ENCODE measurements at regions not wholly inside any gene's neighbourhood (a gene's known extent, or its start where the extent isn't known, plus 50 kb on each side); places are given as distances from the start of the nearest gene placed in this dataset.

- WGBS, 2 experiments (ENCODE audit: extremely low coverage in 1 of 2, insufficient coverage in 1 of 2, insufficient read length in 1 of 2, insufficient replicate concordance in 2 of 2, low coverage in 1 of 2, low lambda C conversion rate in 2 of 2, missing lambda C conversion rate in 1 of 2), result 69% methylated on average over 3 of the region's 3 CpGs; no CpG with 5 or more reads in 1 of the 2 experiments
- Histone ChIP-seq H2BK12ac (ENCODE audit: low read depth, low read length) (no peak overlapping the region), H3K9ac (replicated peaks in 1 of 4; ENCODE audit: extremely low read depth in 1 of 4, low read depth in 3 of 4, low read length in 3 of 4) (no peak overlapping the region), H4K91ac (replicated peaks; ENCODE audit: insufficient read length, low read length) (no peak overlapping the region), H3K18ac (ENCODE audit: extremely low read depth, low read length) (no peak overlapping the region), H3K9me3 (ENCODE audit: insufficient read depth in 2 of 2, low read depth in 1 of 2, low read length in 1 of 2) (no peaks in the 10 kb centered on the region), H3K56ac (replicated peaks; ENCODE audit: insufficient read length, low read depth, low read length) (no peak overlapping the region), H2BK5ac (ENCODE audit: low read depth, low read length) (no peak overlapping the region), H2AK5ac (ENCODE audit: low read depth, low read length) (no peak overlapping the region), H3K14ac (ENCODE audit: insufficient read length) (no peak overlapping the region), H3K27ac (ENCODE audit: low read depth, low read length) (no peak overlapping the region), H3K79me1 (ENCODE audit: low read depth, low read length) (no peaks in the 10 kb centered on the region), H4K20me1 (replicated peaks in 1 of 2; ENCODE audit: control insufficient read depth in 1 of 2, insufficient read depth in 2 of 2, low read length in 2 of 2) (no peaks in the 10 kb centered on the region), H3K4me1 (replicated peaks in 1 of 4; ENCODE audit: control insufficient read depth in 3 of 4, insufficient read depth in 4 of 4, low read length in 3 of 4) (peaks cover 0 to 9% (median 4%) of the 10 kb centered on the region in 4 experiments; a peak in 3 of 7 replicates), H4K8ac (ENCODE audit: extremely low read depth, insufficient read depth, low read length) (no peak overlapping the region), H3K79me2 (ENCODE audit: control insufficient read depth in 1 of 2, insufficient read depth in 2 of 2, low read length in 2 of 2) (no peaks in the 10 kb centered on the region), H3K23me2 (ENCODE audit: low read depth, low read length) (no peaks in the 10 kb centered on the region), H2BK20ac (ENCODE audit: low read length) (no peak overlapping the region), H3K36me3 (ENCODE audit: control insufficient read depth in 2 of 4, insufficient read depth in 4 of 4, low read length in 3 of 4) (no peaks in the 10 kb centered on the region), H4K5ac (ENCODE audit: insufficient read length, low read depth, low read length) (peak overlapping the region; percentile 4), H2AFZ (ENCODE audit: low read length) (no peak overlapping the region), H2BK120ac (replicated peaks; ENCODE audit: low read depth, low read length) (no peak overlapping the region), H3K4me3 (ENCODE audit: extremely low read depth in 1 of 4, insufficient read depth in 2 of 4, low read depth in 3 of 4, low read length in 4 of 4) (no peak overlapping the region), H3K23ac (ENCODE audit: insufficient read length) (no peak overlapping the region), H3K27me3 (replicated peaks in 1 of 4; ENCODE audit: control insufficient read depth in 3 of 4, extremely low read depth in 1 of 4, insufficient read depth in 3 of 4, low read length in 3 of 4) (no peaks in the 10 kb centered on the region), H3K4me2 (ENCODE audit: insufficient read depth in 1 of 2, low read depth in 2 of 2, low read length in 2 of 2) (no peak overlapping the region), H3K4ac (replicated peaks; ENCODE audit: insufficient read length, low read depth, low read length) (no peak overlapping the region), H2BK15ac (ENCODE audit: low read length) (no peak overlapping the region)
- DNase-seq (ENCODE audit: low read depth in 1 of 2, low spot score in 2 of 2) (no peak), FAIRE-seq (no peak)
- no peak for TF ChIP-seq EGR1 (IDR thresholded peaks at IDR 0.05; ENCODE audit: borderline replicate concordance, low read depth, low read length)
- TF ChIP-seq BCL11A (IDR thresholded peaks at IDR 0.05; ENCODE audit: low read depth in 2 of 2, low read length in 2 of 2), result no peak
- TF ChIP-seq TAF7 (optimal IDR thresholded peaks at IDR 0.05; ENCODE audit: borderline replicate concordance, low read depth, low read length), result no peak
- TF ChIP-seq HDAC2 (IDR thresholded peaks at IDR 0.05; ENCODE audit: borderline replicate concordance in 1 of 2, low read depth in 2 of 2, low read length in 2 of 2), result no peak
- TF ChIP-seq TCF12 (IDR thresholded peaks at IDR 0.05; ENCODE audit: low read depth, low read length), result no peak
- no peak for TF ChIP-seq USF2 (IDR thresholded peaks at IDR 0.05; ENCODE audit: low read length)
- TF ChIP-seq RXRA (IDR thresholded peaks at IDR 0.05; ENCODE audit: insufficient read depth, low read depth, low read length), result no peak
- no peak for TF ChIP-seq KDM5A (IDR thresholded peaks at IDR 0.05; ENCODE audit: low read length)
- TF ChIP-seq SP1 (IDR thresholded peaks at IDR 0.05; ENCODE audit: low read depth, low read length), result no peak
- ChIA-PET POLR2A (ENCODE audit: partially characterized antibody) (no interaction called here), CTCF (ENCODE audit: partially characterized antibody) (interaction anchor here (0.5 to 1.7 kb wide), 2 partner anchors 8 to 1583 kb away, joined by 3 to 5 read pairs; no protein-coding TSS in a partner anchor)
Measured at GRCh38 chr3:29144361-29144760, 136.5 kb upstream of the RBMS3 start.

Data from H1 (cell line).